Stimulated activated CD4-positive, alpha-beta T cell treated with anti-CD3 and anti-CD28 coated beads, TNF-alpha, amount 100 ng/mL, for 4 hours (primary cell): ENCODE measurements at regions not wholly inside any gene's neighbourhood (a gene's known extent, or its start where the extent isn't known, plus 50 kb on each side); places are given as distances from the start of the nearest gene placed in this dataset.
"Not testable (repeated sequence)": the region's sequence is repeated elsewhere in the genome, so short reads cannot be mapped to it uniquely, and the experiment has no call there.

ENCODE experiments used
- DNase-seq, 3 experiments: peaks; one replicate each; pipeline ENCODE4 v3.0.0-alpha.2; 2020; ENCODE audit warnings: low read depth in 3 of 3

DNA sequence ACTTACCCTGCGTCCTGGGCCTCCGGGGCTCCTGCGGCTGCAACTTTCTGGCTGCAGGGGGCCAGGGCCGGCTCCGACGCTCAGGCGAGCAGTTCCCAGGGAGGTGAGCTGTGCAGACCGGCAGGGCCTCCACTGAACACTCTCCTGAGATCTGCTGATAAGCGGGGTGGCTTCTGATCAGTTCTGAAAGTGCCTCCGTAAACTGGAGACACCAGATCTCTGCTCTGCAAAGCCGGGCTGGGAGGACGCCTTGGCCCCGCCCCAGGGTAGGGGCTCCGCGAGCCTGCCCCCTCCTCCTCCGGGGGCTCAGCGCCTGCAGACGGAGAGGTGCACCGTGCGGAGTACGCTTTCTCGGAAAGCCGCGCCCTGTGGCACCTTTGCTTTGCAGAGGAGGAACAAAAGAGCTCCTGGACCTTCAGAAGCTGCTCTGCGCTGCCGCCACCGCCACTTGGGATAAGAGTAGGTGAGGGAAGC lies 141.3 kb upstream of the VKORC1L1 start:
- no peak for DNase-seq

DNA sequence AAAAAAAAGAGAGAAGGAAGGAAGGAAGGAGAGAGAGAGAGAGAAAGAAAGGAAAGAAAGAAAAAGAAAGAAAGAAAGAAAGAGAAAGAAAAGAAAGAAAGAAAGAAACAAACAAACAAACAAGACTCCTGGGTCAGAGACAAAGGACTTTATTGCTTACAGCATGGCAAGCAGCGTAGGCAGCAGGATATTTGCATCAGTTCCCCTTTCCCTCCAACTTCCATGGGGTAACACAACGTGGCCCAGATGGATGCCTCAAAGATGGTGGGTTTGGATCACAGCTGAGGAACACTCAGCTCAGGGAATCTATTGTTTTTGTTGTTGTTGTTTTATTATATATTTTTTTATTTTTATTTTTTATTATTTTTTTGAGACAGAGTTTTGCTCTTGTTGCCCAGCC lies 128.5 kb upstream of the VKORC1L1 start:
- DNase-seq = no peak

GRCh38 chr7:65746398-65746669 lies 126.5 kb upstream of the VKORC1L1 start:
- DNase-seq = no peak

- DNase-seq = no peak
Observed at GRCh38 chr7:65749039-65749438, 123.8 kb upstream of the VKORC1L1 start.

GRCh38 chr7:65749518-65749917 lies 123.4 kb upstream of the VKORC1L1 start:
- DNase-seq = no peak

- peak; percentile 74 to 78 (median 76) for DNase-seq
Observed at GRCh38 chr7:65750511-65751344, 122.1 kb upstream of the VKORC1L1 start.

GRCh38 chr7:65754070-65754469 lies 118.8 kb upstream of the VKORC1L1 start:
- not testable (repeated sequence) for DNase-seq

DNA sequence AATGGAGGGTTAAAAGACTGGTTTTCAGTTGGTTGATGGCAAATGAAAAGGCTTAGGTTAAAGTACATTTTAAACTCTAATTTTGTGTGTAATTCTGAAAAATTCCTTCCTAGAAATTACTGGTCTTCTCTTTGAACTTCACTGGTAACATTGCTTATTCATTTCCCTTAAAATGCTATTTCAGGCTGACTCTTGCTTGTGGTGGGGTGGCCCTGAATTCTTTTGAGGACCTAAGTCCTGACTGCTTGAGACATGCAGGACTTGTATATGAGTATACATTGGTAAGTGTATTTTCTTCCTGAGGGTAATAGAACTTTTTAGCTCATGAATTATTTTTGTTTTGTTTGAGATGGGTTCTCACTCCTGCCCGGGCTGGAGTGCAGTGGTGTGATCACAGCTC lies 113.9 kb upstream of the VKORC1L1 start:
- not testable (repeated sequence) for DNase-seq

GRCh38 chr7:65762712-65763111 lies 110.2 kb upstream of the VKORC1L1 start:
- not testable (repeated sequence) for DNase-seq

GRCh38 chr7:65763114-65763513 lies 109.8 kb upstream of the VKORC1L1 start:
- DNase-seq = not testable (repeated sequence)

DNA sequence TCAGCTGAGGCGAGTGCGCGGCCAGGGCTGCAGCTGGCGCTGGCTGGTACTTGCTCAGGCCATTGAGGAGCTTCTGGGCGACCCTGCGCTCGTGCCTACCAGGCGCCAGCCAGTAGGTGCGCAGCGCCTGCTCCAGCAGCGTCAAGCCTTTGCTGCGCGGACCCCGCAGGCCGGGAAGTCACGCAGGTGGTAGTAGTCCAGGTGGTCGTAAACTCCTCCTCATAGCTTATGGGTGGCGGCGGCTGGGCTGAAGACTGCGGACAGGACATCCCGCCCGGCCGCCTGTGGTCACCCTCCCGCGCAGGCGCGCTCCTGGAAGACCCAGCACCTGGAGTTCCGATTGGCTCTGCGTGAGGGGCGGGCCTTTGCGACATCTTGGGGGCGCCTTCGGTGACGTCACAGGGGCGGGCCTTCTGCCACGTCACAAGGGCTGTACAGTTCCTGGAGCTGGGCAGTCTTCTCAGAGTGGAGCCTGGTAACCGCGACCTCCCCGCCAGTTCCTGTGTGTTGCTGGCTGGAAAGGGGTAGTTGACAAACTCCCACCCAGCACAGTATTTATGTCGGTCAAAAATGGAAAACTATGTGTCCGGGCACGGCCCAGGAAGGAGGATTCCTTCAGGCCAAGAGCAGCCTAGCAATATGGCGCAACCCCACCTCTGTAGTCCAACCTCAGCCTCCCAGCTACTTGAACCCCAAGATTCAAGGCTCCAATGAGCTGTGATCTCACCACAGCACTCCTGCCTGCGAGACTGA lies 102.2 kb upstream of the VKORC1L1 start:
- peak; percentile 87 to 91 (median 91) for DNase-seq

- DNase-seq = not testable (repeated sequence)
Observed at GRCh38 chr7:65771226-65771569, 101.7 kb upstream of the VKORC1L1 start.

GRCh38 chr7:65776677-65777076 lies 96.2 kb upstream of the VKORC1L1 start:
- DNase-seq = not testable (repeated sequence)

GRCh38 chr7:65789943-65790342 lies 82.9 kb upstream of the VKORC1L1 start:
- DNase-seq = not testable (repeated sequence)

- DNase-seq = not testable (repeated sequence)
Observed at GRCh38 chr7:65791788-65792187, 81.1 kb upstream of the VKORC1L1 start.

GRCh38 chr7:65792726-65793125 lies 80.1 kb upstream of the VKORC1L1 start:
- DNase-seq = not testable (repeated sequence)

- DNase-seq = not testable (repeated sequence)
Observed at GRCh38 chr7:65794671-65795391, 78.0 kb upstream of the VKORC1L1 start.

DNA sequence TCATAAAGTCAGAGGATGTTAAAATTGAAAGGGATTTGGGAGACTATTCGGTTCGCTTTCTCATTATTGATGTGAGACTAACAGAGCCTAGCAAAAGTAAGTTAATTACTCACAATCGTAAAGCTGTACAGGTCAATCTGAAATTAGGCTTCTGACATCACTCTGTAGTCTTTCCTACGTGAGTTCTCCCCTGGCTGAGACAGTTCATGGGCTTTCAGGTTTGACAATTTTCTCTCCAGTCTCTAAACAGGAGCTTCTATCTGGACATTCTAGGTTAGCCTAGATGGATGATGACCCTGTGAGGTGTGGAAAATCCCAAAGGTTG lies 77.5 kb upstream of the VKORC1L1 start:
- DNase-seq = not testable (repeated sequence)

DNA sequence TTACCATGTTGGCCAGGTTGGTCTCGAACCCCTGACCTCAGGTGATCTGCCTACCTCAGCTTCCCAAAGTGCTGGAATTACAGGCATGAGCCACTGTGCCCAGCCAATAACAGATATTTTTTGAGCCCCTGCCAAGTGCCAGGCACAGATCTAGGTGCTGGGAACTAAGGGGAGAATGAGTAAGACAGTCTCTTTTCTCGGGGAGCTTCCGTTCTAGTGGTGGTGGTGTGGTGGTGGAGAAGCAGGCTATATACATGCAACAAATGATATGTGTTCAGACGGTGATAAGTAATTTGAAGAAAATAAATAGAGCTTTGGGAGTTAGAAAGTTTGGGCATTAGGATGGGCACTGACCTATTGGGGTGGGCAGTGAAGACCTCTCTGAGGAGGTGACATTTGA lies 76.7 kb upstream of the VKORC1L1 start:
- no peak for DNase-seq

GRCh38 chr7:65797086-65797485 lies 75.8 kb upstream of the VKORC1L1 start:
- DNase-seq = not testable (repeated sequence)

DNA sequence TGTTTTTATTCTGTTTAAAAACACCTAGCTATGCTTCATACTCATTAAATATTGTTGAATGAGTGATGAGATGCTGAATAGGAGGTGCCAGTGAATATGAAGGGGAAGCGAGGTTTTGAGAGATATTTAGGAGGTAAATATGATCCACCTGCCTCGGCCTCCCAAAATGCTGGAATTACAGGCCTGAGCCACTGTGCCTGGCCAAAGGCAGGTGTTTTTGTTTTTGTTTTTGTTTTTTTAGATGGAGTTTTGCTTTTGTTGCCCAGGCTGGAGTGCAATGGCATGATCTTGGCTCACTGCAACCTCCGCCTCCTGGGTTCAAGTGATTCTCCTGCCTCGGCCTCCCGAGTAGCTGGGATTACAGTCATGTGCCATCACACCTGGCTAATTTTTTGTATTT lies 75.3 kb upstream of the VKORC1L1 start:
- DNase-seq = not testable (repeated sequence)
